SU-DHL-6 (cell line): ENCODE measurements at regions not wholly inside any gene's neighbourhood (a gene's known extent, or its start where the extent isn't known, plus 50 kb on each side); places are given as distances from the start of the nearest gene placed in this dataset.

Source experiments
- EZH2phosphoT487 ChIP-seq: fragments of 200-600 bp; sonication (generic), shearing (Covaris generic); conservative IDR thresholded peaks from 2 replicates; pipeline ENCODE4 v1.6.1; 2018; ENCODE audit warnings: mild to moderate bottlenecking, antibody characterized with exemption, low read length, moderate library complexity, mixed read lengths
- TF ChIP-seq, protein P1 (sequence below): fragments of 200-600 bp; sonication (generic); IDR thresholded peaks from one replicate; pipeline ENCODE4 v1.5.1; 2017; ENCODE audit warnings: antibody characterized with exemption, mild to moderate bottlenecking, low read length, moderate library complexity; ENCODE audit not compliant: insufficient read depth, poor library complexity, severe bottlenecking

DNA sequence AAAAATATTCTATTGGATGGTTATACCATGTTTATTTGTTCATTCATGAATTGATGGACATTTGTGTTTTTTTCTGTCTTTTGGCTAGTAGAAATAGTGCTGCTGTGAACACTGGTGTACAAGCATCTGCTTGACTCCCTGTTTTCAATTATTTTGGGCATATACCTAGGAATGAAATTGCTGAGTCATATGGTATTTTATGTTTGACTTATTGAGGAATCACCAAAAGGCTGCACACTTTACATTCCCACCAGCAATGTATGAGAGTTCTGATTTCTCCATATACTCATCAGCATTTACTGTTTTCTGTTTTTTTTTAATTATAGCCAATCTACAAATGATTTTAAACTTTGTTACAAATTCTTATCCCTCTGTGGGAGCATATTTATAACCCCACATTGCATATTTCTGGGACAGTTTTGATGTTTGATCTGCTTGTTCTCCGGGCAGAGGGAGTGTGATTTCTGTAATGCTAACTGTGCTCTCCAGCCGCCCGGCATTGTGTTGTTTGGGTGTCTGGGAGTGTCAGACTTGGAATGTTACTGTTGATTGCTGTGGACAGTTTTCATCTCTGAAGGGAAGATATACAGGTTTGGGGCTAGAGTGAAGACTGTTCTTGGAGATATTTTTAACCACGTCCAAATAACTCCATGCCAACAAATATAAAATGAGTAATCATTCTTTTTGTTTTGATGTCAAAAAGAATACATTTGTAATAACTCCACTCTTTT, 60.5 kb upstream of the PGRMC2 start:
- TF ChIP-seq, protein P1, sequence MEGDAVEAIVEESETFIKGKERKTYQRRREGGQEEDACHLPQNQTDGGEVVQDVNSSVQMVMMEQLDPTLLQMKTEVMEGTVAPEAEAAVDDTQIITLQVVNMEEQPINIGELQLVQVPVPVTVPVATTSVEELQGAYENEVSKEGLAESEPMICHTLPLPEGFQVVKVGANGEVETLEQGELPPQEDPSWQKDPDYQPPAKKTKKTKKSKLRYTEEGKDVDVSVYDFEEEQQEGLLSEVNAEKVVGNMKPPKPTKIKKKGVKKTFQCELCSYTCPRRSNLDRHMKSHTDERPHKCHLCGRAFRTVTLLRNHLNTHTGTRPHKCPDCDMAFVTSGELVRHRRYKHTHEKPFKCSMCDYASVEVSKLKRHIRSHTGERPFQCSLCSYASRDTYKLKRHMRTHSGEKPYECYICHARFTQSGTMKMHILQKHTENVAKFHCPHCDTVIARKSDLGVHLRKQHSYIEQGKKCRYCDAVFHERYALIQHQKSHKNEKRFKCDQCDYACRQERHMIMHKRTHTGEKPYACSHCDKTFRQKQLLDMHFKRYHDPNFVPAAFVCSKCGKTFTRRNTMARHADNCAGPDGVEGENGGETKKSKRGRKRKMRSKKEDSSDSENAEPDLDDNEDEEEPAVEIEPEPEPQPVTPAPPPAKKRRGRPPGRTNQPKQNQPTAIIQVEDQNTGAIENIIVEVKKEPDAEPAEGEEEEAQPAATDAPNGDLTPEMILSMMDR = no peak
- TF ChIP-seq EZH2phosphoT487 = no peak
